ENCODE measurements at regions not wholly inside any gene's neighbourhood (a gene's known extent, or its start where the extent isn't known, plus 50 kb on each side); places are given as distances from the start of the nearest gene placed in this dataset.
A peak's percentile ranks its signal among the peaks of the same experiment; 100 is the strongest.

DNA sequence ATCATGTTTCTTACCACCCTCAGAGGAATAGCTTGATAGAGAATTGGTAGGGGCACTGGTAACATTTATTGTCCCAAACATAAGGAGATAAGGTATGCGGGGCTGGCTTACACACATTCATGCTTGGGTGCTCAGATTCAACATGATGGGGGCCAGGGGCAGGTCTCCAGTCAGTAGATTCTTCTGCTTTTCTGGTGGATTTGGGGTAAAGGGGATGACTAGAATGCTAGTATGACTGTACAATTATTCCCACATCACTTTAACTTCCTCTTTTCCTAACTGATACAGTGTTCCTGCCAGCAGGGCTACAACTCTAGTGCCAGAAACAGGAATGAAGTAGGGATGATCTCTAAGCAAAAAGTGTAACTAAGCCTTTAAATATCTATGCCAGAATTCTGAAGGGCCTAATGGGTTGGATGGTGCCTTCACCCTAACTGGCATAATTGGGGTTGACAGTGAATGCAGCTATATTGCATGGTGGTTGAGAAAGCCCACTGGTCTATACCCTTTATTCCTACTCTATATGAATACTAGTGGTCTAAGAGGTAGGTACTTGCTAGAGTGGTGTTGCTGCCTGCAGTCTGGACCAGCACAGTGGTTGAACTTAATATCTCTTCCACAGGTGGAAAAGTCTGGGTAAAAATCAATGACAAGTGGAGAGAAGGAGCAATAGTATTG lies 117.4 kb downstream of the IL12A start:
- no peaks in the 10 kb centered on the region for H3K27me3 ChIP-seq
- H3K36me3 ChIP-seq, result no peaks in the 10 kb centered on the region
- H3K4me1 ChIP-seq, result peaks cover 0 to 24% (median 6%) of the 10 kb centered on the region in 4 donors
- no peak overlapping the region for H3K27ac ChIP-seq
- DNase-seq, result no peak
- H3K9me3 ChIP-seq, result no peaks in the 10 kb centered on the region
- H3K4me3 ChIP-seq, result no peak overlapping the region
- in situ Hi-C loops (cut with MboI; ENCODE audit: low pct_ligation_motif_present in 1 of 4, low pct_unique_long_range_greater_than_20kb in 1 of 4, low sequenced_read_pairs in 3 of 4), result no loop called here
- 67 to 79% methylated on average over 1 of the region's 1 CpG for WGBS, 2 donors (ENCODE audit: low coverage in 1 of 2)
- intact Hi-C loops (cut with DNase I; ENCODE audit: low total_unique reads), result no loop called here
- TF ChIP-seq EP300 (IDR thresholded peaks at IDR 0.05; ENCODE audit: low read depth) (no peak), POLR2A (IDR thresholded peaks at IDR 0.05) (no peak), POLR2AphosphoS5 (IDR thresholded peaks at IDR 0.05) (no peak)
- TF ChIP-seq, protein P1, sequence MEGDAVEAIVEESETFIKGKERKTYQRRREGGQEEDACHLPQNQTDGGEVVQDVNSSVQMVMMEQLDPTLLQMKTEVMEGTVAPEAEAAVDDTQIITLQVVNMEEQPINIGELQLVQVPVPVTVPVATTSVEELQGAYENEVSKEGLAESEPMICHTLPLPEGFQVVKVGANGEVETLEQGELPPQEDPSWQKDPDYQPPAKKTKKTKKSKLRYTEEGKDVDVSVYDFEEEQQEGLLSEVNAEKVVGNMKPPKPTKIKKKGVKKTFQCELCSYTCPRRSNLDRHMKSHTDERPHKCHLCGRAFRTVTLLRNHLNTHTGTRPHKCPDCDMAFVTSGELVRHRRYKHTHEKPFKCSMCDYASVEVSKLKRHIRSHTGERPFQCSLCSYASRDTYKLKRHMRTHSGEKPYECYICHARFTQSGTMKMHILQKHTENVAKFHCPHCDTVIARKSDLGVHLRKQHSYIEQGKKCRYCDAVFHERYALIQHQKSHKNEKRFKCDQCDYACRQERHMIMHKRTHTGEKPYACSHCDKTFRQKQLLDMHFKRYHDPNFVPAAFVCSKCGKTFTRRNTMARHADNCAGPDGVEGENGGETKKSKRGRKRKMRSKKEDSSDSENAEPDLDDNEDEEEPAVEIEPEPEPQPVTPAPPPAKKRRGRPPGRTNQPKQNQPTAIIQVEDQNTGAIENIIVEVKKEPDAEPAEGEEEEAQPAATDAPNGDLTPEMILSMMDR (IDR thresholded peaks at IDR 0.05), result no peak

DNA sequence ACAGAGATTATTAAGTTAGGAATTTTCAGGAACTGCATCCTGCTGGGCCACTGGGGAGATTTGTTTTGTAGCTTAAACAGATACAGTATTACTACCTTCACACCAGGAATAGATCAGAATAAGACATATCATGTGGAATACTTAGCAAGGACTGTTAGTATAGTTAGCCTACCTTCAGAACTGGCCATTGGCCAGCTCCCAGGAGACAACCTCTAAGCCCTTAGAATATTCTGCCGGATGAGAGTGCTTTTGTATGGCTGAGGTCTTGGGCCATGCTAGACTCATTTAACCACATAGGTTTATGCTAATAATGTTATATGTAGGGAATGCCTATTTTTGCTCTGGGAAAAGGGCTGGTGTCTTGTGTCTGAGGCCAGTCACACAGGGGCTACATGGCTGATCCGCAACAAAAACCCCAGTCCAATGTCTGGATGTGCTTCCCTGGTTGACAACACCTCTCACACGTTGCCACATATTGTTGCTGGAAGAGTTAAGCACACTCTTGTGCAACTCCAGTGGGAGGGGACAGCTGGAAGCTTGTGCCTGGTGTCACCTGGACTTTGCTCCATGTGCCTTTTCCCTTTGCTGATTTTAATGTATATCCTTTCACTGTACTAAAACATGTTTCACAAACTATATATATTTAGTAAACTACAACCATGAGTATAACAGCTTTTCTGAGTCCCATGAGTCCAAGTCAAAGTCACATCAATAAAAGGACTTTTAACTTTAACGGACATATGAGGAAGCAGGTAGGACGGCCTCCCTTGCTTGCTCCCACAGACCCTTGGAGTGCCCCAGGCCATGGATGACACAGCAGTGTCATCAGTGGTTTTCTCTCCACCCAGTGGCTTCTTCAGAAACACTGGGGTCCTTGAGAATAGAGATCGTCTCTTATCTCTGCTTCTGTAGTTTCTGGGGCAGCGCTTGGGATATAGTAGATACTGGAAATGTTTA lies 118.0 kb upstream of the C3orf80 start:
- Histone ChIP-seq H3K9me3 (no peaks in the 10 kb centered on the region), H3K27ac (peak overlapping the region in 1 of 4 donors; percentile 52), H3K27me3 (no peaks in the 10 kb centered on the region), H3K36me3 (no peaks in the 10 kb centered on the region), H3K4me3 (no peak overlapping the region), H3K4me1 (peaks cover 0 to 24% (median 6%) of the 10 kb centered on the region in 4 donors)
- DNase-seq, result peak; percentile 58
- TF ChIP-seq POLR2AphosphoS5 (IDR thresholded peaks at IDR 0.05) (no peak), EP300 (IDR thresholded peaks at IDR 0.05; ENCODE audit: low read depth) (no peak), POLR2A (IDR thresholded peaks at IDR 0.05) (no peak)
- TF ChIP-seq, protein P1 (IDR thresholded peaks at IDR 0.05), result no peak
- in situ Hi-C loops (cut with MboI; ENCODE audit: low pct_ligation_motif_present in 1 of 4, low pct_unique_long_range_greater_than_20kb in 1 of 4, low sequenced_read_pairs in 3 of 4) (no loop called here), intact Hi-C loops (cut with DNase I; ENCODE audit: low total_unique reads) (no loop called here)
- WGBS, 2 donors (ENCODE audit: low coverage in 1 of 2), result 51 to 60% methylated on average over 5 to 7 of the region's 7 CpGs

DNA sequence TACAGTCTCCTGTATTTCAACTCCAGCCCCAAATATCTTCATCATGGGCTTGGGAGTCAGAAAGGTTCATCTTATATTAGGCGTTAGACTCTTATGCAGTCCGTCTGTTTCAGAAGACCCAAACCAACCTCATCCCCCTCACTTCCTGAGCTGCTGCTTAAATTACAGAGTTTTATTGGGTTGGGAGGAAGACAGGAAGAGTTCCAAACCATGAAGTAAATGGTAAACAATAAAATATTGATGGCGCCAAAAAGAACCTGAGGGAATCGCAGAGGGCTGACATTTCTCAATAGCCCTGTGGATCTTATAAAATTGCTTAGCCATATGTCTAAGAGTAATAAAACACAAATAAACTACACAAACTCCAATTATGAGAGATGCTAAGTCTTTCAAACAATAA lies 116.9 kb upstream of the C3orf80 start:
- WGBS, 2 donors (ENCODE audit: low coverage in 1 of 2), result 55 to 63% methylated on average over 4 of the region's 4 CpGs
- no peak for DNase-seq
- H3K27ac ChIP-seq, result no peak overlapping the region
- intact Hi-C loops (cut with DNase I; ENCODE audit: low total_unique reads) (no loop called here), in situ Hi-C loops (cut with MboI; ENCODE audit: low pct_ligation_motif_present in 1 of 4, low pct_unique_long_range_greater_than_20kb in 1 of 4, low sequenced_read_pairs in 3 of 4) (no loop called here)
- H3K4me3 ChIP-seq, result no peak overlapping the region
- no peaks in the 10 kb centered on the region for H3K27me3 ChIP-seq
- no peaks in the 10 kb centered on the region for H3K9me3 ChIP-seq
- peaks cover 0 to 24% (median 6%) of the 10 kb centered on the region in 4 donors for H3K4me1 ChIP-seq
- no peak for TF ChIP-seq EP300 (IDR thresholded peaks at IDR 0.05; ENCODE audit: low read depth)
- no peak for TF ChIP-seq POLR2AphosphoS5 (IDR thresholded peaks at IDR 0.05)
- no peak for TF ChIP-seq POLR2A (IDR thresholded peaks at IDR 0.05)
- TF ChIP-seq, protein P1 (IDR thresholded peaks at IDR 0.05), result no peak
- H3K36me3 ChIP-seq, result no peaks in the 10 kb centered on the region

DNA sequence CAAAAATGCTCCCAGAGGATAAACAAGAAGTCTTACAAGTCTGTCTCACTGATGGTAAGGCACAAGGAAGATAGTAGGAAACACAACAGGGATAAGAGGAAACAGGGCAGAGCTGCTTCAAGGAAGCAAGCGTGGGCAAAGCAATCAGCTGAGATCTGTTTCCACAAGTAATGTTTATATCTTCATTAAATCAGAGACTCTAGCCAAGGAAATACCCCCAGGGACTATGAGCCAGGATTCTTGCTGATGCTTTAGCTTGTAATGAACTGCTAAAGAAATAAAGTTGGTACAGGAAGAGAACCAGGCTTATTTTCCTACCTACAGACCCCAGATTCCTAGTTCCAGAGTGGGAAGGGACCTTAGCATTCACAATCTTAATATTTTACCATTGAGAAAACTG lies 112.7 kb upstream of the C3orf80 start:
- WGBS, 2 donors (ENCODE audit: low coverage in 1 of 2), result 54 to 63% methylated on average over 1 of the region's 1 CpG
- Histone ChIP-seq H3K4me3 (no peak overlapping the region), H3K4me1 (peaks cover 0 to 15% (median 2%) of the 10 kb centered on the region in 4 donors), H3K9me3 (no peaks in the 10 kb centered on the region), H3K36me3 (no peaks in the 10 kb centered on the region), H3K27ac (no peak overlapping the region), H3K27me3 (no peaks in the 10 kb centered on the region)
- in situ Hi-C loops (cut with MboI; ENCODE audit: low pct_ligation_motif_present in 1 of 4, low pct_unique_long_range_greater_than_20kb in 1 of 4, low sequenced_read_pairs in 3 of 4), result no loop called here
- TF ChIP-seq, protein P1 (IDR thresholded peaks at IDR 0.05), result no peak
- TF ChIP-seq EP300 (IDR thresholded peaks at IDR 0.05; ENCODE audit: low read depth) (no peak), POLR2AphosphoS5 (IDR thresholded peaks at IDR 0.05) (no peak), POLR2A (IDR thresholded peaks at IDR 0.05) (no peak)
- no peak for DNase-seq
- intact Hi-C loops (cut with DNase I; ENCODE audit: low total_unique reads), result no loop called here

Measured in transverse colon (tissue), 4 donors.